ENCODE measurements at regions not wholly inside any gene's neighbourhood (a gene's known extent, or its start where the extent isn't known, plus 50 kb on each side); places are given as distances from the start of the nearest gene placed in this dataset.

DNA sequence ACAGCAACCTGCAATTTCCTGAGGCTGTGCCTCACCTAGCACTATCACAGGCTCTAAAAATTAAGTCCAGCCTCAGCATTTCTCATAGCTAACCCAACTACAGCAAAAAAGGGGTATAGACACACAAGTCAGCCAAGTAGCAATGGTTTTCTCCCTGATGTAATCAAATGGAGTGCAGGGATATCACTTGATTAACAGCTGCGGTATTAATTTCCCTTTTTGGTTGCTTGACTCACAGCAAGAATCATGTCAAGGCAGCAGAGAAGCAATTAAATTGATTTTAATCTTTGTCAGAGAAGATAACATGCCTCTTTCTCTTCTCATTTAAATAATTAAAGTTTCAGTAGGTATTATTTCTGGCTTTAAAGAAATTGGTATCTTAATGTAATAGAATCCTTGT lies 278.9 kb downstream of the RWDD3 start:
- Histone ChIP-seq H3K27ac (no peak overlapping the region), H3F3A (ENCODE audit: insufficient read depth) (no peaks in the 10 kb centered on the region), H3K27me3 (replicated peaks; ENCODE audit: insufficient read depth) (no peaks in the 10 kb centered on the region), H3K4me3 (no peak overlapping the region), H3K36me3 (ENCODE audit: low read depth) (no peaks in the 10 kb centered on the region), H3K9me3 (ENCODE audit: low read depth) (no peaks in the 10 kb centered on the region), H3K9ac (no peak overlapping the region), H2AFZ (no peak overlapping the region), H3K4me1 (ENCODE audit: insufficient read depth) (no peaks in the 10 kb centered on the region), H3K9me2 (ENCODE audit: insufficient read depth) (no peaks in the 10 kb centered on the region), H4K20me1 (ENCODE audit: insufficient read depth) (no peaks in the 10 kb centered on the region), H3K4me2 (ENCODE audit: unreplicated experiment) (no peak overlapping the region), H3K79me2 (ENCODE audit: insufficient read depth) (no peaks in the 10 kb centered on the region)
- DNase-seq: no peak
- in situ Hi-C loops (cut with MboI): no loop called here
- 29 to 64% methylated on average over 1 of the region's 1 CpG for WGBS, 2 experiments (ENCODE audit: low coverage in 1 of 2, low lambda C conversion rate in 2 of 2, missing lambda C conversion rate in 2 of 2)
- TF ChIP-seq EZH2phosphoT487 (IDR thresholded peaks at IDR 0.05; ENCODE audit: insufficient read depth, low read depth): no peak
- TF ChIP-seq EZH2 (IDR thresholded peaks at IDR 0.05; ENCODE audit: insufficient read depth, poor library complexity, severe bottlenecking): no peak

DNA sequence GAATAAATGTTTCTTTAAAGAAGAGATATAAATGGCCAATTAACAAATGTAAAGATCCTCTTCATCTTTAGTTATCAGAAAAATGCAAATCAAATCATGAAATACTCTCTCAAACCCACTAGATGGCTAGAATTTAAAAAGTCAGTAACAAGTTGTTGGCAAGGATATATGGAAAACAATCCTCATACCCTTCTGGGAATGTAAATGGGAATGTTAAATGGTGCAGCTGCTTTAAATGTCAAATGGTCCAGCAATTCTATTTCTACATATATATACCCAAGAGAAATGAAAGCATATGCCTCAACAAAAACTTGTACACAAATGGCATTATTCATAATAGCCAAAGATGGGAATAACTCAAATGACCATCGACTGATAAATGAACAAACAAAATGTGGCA lies 283.5 kb downstream of the RWDD3 start:
- H3K9ac ChIP-seq: no peak overlapping the region
- H3K4me3 ChIP-seq: no peak overlapping the region
- no peak for DNase-seq
- no peak overlapping the region for H3K27ac ChIP-seq
- no peaks in the 10 kb centered on the region for H3K27me3 ChIP-seq (replicated peaks; ENCODE audit: insufficient read depth)
- TF ChIP-seq EZH2 (IDR thresholded peaks at IDR 0.05; ENCODE audit: insufficient read depth, poor library complexity, severe bottlenecking): no peak
- H3K79me2 ChIP-seq (ENCODE audit: insufficient read depth): no peaks in the 10 kb centered on the region
- in situ Hi-C loops (cut with MboI): no loop called here
- H3F3A ChIP-seq (ENCODE audit: insufficient read depth): no peaks in the 10 kb centered on the region
- no peaks in the 10 kb centered on the region for H3K9me2 ChIP-seq (ENCODE audit: insufficient read depth)
- WGBS, 2 experiments (ENCODE audit: low coverage in 1 of 2, low lambda C conversion rate in 2 of 2, missing lambda C conversion rate in 2 of 2): 10 to 21% methylated on average over 1 of the region's 1 CpG
- H2AFZ ChIP-seq: no peak overlapping the region
- H4K20me1 ChIP-seq (ENCODE audit: insufficient read depth): no peaks in the 10 kb centered on the region
- no peaks in the 10 kb centered on the region for H3K9me3 ChIP-seq (ENCODE audit: low read depth)
- no peaks in the 10 kb centered on the region for H3K36me3 ChIP-seq (ENCODE audit: low read depth)
- no peak overlapping the region for H3K4me2 ChIP-seq (ENCODE audit: unreplicated experiment)
- H3K4me1 ChIP-seq (ENCODE audit: insufficient read depth): no peaks in the 10 kb centered on the region

DNA sequence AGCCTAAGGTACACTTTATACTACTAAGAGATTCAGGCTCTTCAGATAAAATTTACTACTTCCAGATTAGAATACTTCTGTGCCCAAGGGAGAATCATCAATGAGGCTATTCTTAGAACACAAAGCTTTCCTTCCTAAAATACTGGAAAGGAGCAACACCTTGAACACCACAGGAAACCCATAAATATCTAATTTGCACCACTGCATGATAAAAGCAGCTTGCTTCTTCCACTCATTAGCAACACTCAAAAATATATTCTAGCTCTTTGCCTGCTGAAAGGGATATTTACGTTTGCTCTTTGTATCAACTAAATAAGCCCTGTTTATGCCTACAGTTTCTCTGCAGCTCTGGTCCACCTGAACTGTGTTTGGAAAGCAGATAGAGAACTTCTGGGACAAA lies 284.3 kb downstream of the RWDD3 start:
- no peak for DNase-seq

DNA sequence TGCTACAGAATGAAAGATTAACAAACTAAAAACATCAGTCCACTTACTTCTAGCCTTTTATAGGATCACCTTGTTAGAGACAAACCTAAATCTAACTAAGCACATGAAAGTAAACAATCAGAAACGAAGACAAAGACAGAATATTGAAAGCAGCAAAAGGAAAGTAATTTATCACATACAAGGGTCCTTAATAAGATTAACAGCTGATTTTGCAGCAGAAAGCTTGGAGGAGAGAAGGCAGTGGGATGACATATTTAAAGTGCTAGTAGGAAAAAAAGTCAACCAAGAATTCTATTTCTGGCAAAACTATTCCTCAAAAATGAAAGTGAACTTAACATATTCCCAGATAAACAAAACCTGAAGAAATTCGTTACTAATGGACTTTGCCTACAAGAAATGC lies 286.4 kb downstream of the RWDD3 start:
- Histone ChIP-seq H3K27ac (no peak overlapping the region), H3K4me2 (ENCODE audit: unreplicated experiment) (no peak overlapping the region), H3K9ac (no peak overlapping the region), H2AFZ (no peak overlapping the region), H3K4me3 (no peak overlapping the region), H3K36me3 (ENCODE audit: low read depth) (no peaks in the 10 kb centered on the region), H3K9me3 (ENCODE audit: low read depth) (no peaks in the 10 kb centered on the region), H3K9me2 (ENCODE audit: insufficient read depth) (no peaks in the 10 kb centered on the region), H3F3A (ENCODE audit: insufficient read depth) (no peaks in the 10 kb centered on the region), H3K79me2 (ENCODE audit: insufficient read depth) (no peaks in the 10 kb centered on the region), H4K20me1 (ENCODE audit: insufficient read depth) (no peaks in the 10 kb centered on the region), H3K27me3 (replicated peaks; ENCODE audit: insufficient read depth) (no peaks in the 10 kb centered on the region), H3K4me1 (ENCODE audit: insufficient read depth) (no peaks in the 10 kb centered on the region)
- in situ Hi-C loops (cut with MboI): no loop called here
- TF ChIP-seq EZH2phosphoT487 (IDR thresholded peaks at IDR 0.05; ENCODE audit: insufficient read depth, low read depth) (no peak), EZH2 (IDR thresholded peaks at IDR 0.05; ENCODE audit: insufficient read depth, poor library complexity, severe bottlenecking) (no peak)
- WGBS, 2 experiments (ENCODE audit: low coverage in 1 of 2, low lambda C conversion rate in 2 of 2, missing lambda C conversion rate in 2 of 2): 12 to 16% methylated on average over 2 of the region's 2 CpGs
- DNase-seq: no peak

More for the DNA sequence above, 284.3 kb downstream of the RWDD3 start:
- no peaks in the 10 kb centered on the region for H3K27me3 ChIP-seq (replicated peaks; ENCODE audit: insufficient read depth)
- no peaks in the 10 kb centered on the region for H3F3A ChIP-seq (ENCODE audit: insufficient read depth)
- H4K20me1 ChIP-seq (ENCODE audit: insufficient read depth): no peaks in the 10 kb centered on the region
- H3K4me2 ChIP-seq (ENCODE audit: unreplicated experiment): no peak overlapping the region
- no peaks in the 10 kb centered on the region for H3K36me3 ChIP-seq (ENCODE audit: low read depth)
- no peak for TF ChIP-seq EZH2phosphoT487 (IDR thresholded peaks at IDR 0.05; ENCODE audit: insufficient read depth, low read depth)
- TF ChIP-seq EZH2 (IDR thresholded peaks at IDR 0.05; ENCODE audit: insufficient read depth, poor library complexity, severe bottlenecking): no peak
- no peaks in the 10 kb centered on the region for H3K79me2 ChIP-seq (ENCODE audit: insufficient read depth)
- no peak overlapping the region for H3K9ac ChIP-seq
- H3K9me3 ChIP-seq (ENCODE audit: low read depth): no peaks in the 10 kb centered on the region
- no peak overlapping the region for H3K4me3 ChIP-seq
- WGBS, 2 experiments (ENCODE audit: low coverage in 1 of 2, low lambda C conversion rate in 2 of 2, missing lambda C conversion rate in 2 of 2): 0 to 3% methylated on average over 1 of the region's 1 CpG
- H3K4me1 ChIP-seq (ENCODE audit: insufficient read depth): no peaks in the 10 kb centered on the region
- H3K27ac ChIP-seq: no peak overlapping the region
- no peaks in the 10 kb centered on the region for H3K9me2 ChIP-seq (ENCODE audit: insufficient read depth)
- no peak overlapping the region for H2AFZ ChIP-seq
- in situ Hi-C loops (cut with MboI): no loop called here

DNA sequence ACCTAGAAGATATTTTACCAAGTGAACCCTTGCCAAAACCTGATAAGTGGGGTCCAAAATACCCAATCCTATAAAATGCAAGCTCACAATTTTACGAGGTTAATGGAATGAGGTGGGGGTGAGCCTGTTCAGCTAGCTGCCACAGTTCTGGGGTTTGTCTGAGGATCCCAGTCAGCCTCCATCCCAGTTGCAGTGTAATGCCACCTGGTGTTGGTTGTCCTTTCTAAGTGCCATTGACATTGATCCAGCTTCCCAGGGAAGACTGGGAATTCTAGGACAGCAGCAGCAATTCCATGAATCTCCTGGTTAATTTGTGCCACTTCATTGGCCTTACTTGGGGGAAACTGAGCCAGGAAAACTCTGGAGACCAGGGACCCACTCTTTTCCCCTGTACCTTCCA lies 298.3 kb downstream of the RWDD3 start:
- Histone ChIP-seq H2AFZ (no peak overlapping the region), H3K27me3 (replicated peaks; ENCODE audit: insufficient read depth) (no peaks in the 10 kb centered on the region), H3K79me2 (ENCODE audit: insufficient read depth) (no peaks in the 10 kb centered on the region), H3K9me3 (ENCODE audit: low read depth) (no peaks in the 10 kb centered on the region), H3K27ac (no peak overlapping the region), H3K4me3 (no peak overlapping the region), H4K20me1 (ENCODE audit: insufficient read depth) (no peaks in the 10 kb centered on the region), H3K4me1 (ENCODE audit: insufficient read depth) (no peaks in the 10 kb centered on the region), H3K9ac (no peak overlapping the region), H3K4me2 (ENCODE audit: unreplicated experiment) (no peak overlapping the region), H3K9me2 (ENCODE audit: insufficient read depth) (no peaks in the 10 kb centered on the region), H3F3A (ENCODE audit: insufficient read depth) (no peaks in the 10 kb centered on the region), H3K36me3 (ENCODE audit: low read depth) (no peaks in the 10 kb centered on the region)
- in situ Hi-C loops (cut with MboI): no loop called here
- no peak for DNase-seq
- 0 to 4% methylated on average over 1 of the region's 1 CpG for WGBS, 2 experiments (ENCODE audit: low coverage in 1 of 2, low lambda C conversion rate in 2 of 2, missing lambda C conversion rate in 2 of 2)
- TF ChIP-seq EZH2phosphoT487 (IDR thresholded peaks at IDR 0.05; ENCODE audit: insufficient read depth, low read depth) (no peak), EZH2 (IDR thresholded peaks at IDR 0.05; ENCODE audit: insufficient read depth, poor library complexity, severe bottlenecking) (no peak)
